ENCODE measurements at regions not wholly inside any gene's neighbourhood (a gene's known extent, or its start where the extent isn't known, plus 50 kb on each side); places are given as distances from the start of the nearest gene placed in this dataset.
"Not testable (repeated sequence)": the region's sequence is repeated elsewhere in the genome, so short reads cannot be mapped to it uniquely, and the experiment has no call there.

DNA sequence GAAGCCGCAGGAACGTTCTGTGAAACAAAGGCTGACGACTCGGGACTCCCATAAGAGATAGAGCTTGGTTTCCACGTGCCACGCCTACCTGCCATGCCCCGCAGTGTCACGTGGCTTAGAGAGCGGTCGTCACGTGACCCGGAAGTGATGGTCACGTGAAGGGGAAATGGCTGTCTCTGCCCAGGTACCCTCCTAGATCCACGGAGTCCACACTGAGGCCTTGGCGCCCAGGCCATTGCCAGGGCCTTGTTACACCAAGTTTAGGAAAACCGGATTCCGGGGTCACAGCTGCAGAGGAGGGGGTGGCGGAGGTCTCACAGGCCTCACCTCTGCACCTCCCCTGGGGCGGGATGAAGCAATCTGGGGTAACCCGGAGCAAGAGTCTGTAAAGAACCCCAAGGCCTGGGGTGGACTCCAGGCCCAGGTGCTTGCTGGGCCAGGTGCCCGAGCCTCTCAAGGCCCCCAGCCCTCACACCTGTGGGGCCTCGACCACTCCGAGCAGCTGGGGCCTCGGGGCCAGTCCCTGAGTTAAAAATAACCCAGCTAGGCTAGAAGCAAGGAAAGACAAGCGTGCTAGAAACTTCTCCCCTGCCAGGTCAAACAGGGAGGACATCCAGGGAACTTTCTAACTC is 113.5 kb upstream of the ZNF236 start:
- no peak overlapping the region for H3K27ac ChIP-seq
- TF ChIP-seq, protein P1, sequence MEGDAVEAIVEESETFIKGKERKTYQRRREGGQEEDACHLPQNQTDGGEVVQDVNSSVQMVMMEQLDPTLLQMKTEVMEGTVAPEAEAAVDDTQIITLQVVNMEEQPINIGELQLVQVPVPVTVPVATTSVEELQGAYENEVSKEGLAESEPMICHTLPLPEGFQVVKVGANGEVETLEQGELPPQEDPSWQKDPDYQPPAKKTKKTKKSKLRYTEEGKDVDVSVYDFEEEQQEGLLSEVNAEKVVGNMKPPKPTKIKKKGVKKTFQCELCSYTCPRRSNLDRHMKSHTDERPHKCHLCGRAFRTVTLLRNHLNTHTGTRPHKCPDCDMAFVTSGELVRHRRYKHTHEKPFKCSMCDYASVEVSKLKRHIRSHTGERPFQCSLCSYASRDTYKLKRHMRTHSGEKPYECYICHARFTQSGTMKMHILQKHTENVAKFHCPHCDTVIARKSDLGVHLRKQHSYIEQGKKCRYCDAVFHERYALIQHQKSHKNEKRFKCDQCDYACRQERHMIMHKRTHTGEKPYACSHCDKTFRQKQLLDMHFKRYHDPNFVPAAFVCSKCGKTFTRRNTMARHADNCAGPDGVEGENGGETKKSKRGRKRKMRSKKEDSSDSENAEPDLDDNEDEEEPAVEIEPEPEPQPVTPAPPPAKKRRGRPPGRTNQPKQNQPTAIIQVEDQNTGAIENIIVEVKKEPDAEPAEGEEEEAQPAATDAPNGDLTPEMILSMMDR (conservative IDR thresholded peaks at IDR 0.05) = no peak
- TF ChIP-seq ZFX (IDR thresholded peaks at IDR 0.05) = no peak

DNA sequence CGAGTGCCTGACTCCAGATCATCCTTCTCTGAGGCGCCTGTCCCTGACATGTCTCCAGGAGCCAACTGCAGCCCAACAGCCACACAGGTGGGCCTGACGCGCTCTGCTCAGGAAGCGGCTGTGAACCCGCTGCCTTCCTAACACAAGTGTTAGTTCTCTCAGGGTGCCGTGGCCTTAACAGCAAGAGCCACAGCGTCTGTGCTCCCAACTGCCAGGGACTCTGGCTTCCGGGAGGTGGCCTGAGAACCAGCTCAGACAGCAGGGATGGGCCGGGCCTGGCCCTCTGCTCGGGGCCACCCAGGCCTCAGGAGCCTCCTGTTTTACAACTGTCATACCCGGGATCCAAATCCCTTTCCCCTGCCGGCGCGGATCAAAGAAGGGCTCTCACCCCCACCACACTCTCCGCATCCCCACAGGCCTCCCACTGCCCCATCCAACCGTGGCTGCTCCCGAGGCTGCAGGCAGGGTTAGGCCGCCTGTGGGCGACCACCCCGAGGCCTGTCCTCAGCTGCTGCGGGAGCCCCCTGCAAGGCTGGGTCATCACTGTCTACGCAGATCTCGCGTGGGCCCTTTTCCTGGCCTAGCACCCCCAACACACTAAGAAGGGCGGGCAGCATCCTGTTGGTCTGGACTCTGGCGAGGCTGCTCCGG is 114.2 kb upstream of the ZNF236 start:
- H3K27ac ChIP-seq = no peak overlapping the region
- TF ChIP-seq, protein P1 (conservative IDR thresholded peaks at IDR 0.05) = no peak
- no peak for TF ChIP-seq ZFX (IDR thresholded peaks at IDR 0.05)

DNA sequence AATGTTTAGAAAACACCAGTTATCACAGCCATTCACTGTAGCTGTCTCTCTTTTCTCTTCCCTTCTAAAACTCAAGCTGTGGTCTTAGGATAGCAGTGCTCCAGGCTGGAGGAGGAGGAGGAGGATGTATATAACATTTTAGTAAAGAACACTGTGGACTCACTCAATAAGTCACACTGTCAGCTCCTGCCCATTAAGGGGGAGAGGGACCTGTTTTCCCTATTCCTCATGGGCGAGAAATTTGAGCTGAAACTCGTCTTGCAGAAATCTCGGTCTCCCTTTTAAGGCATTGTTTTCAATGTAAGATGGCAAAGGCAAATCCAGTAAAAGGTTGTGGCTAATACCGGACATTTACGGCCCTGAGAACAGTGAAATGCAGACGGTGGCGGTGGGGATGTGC is 114.8 kb upstream of the ZNF236 start:
- H3K27ac ChIP-seq = no peak overlapping the region
- TF ChIP-seq ZFX (IDR thresholded peaks at IDR 0.05) = no peak
- TF ChIP-seq, protein P1 (conservative IDR thresholded peaks at IDR 0.05) = no peak

DNA sequence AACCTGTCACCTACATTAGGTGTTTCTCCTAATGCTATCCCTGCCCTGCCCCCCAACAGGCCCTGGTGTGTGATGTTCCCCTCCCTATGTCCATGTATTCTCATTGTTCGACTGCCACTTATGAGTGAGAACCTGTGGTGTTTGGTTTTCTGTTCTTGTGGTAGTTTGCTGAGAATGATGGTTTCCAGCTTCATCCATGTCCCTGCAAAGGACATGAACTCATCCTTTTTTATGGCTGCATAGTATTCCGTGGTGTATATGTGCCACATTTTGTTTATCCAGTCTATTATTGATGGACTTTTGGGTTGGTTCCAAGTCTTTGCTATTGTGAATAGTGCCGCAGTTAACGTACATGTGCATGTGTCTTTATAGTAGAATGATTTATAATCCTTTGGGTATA is 117.8 kb upstream of the ZNF236 start:
- not testable (repeated sequence) for H3K27ac ChIP-seq

DNA sequence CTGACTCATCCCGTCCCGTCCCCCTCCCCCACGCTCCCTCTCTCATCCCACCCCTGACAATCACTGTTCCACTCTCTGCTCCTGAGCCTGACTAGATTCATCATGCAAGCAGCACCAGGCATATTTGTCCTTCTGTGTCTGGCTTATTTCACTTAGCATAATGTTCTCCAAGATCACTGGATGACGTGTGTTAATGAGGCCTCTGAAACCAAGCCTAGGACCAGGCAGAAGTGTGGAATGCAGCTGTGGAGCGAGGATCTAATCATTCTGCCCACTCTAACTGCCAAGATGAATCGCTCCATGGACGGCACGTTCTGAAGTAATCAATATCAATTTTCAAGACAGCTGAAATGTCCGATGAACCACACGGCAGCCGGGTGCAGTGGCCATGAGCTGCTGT is 122.4 kb upstream of the ZNF236 start:
- TF ChIP-seq, protein P1 (conservative IDR thresholded peaks at IDR 0.05) = no peak
- TF ChIP-seq ZFX (IDR thresholded peaks at IDR 0.05) = no peak
- H3K27ac ChIP-seq = no peak overlapping the region

DNA sequence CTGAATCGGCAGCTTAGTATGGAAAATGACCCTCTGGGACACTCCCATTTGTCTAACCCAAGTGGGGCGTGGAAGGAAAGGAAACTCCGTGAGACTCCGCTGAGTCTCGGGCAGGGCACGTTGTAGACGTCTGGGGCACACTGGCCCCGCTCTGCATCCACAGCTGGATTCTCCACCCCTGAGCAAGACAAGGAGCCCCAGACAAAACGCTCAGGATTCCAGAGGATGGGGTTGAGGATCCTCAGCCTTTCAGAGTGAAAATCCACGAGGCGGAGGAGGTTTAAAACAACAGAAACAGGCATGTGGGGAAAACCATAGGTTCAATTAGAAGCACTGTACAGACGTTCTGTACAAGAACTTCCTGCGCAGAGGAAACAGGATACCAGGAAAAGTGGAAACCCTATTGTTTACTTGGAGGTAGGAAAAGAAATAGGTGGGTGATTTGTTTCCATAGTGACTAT is 124.9 kb upstream of the ZNF236 start:
- no peak for TF ChIP-seq ZFX (IDR thresholded peaks at IDR 0.05)
- TF ChIP-seq, protein P1 (conservative IDR thresholded peaks at IDR 0.05) = no peak
- H3K27ac ChIP-seq = no peak overlapping the region

DNA sequence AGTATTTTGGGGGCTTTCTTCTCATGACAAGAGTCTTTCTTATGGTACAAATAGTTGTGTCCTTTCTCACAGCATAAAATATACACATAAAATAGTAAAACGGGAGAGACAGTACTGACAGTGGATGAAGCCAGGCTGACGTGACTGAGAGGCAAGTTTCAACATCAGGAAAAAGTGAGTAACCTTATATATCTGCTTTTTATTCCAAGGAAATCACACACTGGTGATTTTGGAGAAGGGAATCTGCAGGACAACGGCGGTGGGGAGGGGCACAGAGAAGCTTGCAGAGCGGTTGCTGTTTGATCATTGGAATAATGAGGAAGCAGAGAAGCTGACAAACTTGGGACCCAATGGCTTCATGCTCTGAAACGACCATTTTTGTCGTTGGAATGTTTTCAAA is 130.6 kb upstream of the ZNF236 start:
- no peak for TF ChIP-seq ZFX (IDR thresholded peaks at IDR 0.05)
- TF ChIP-seq, protein P1 (conservative IDR thresholded peaks at IDR 0.05) = no peak
- no peak overlapping the region for H3K27ac ChIP-seq

Measured in C4-2B (cell line).